ENCODE measurements at regions not wholly inside any gene's neighbourhood (a gene's known extent, or its start where the extent isn't known, plus 50 kb on each side); places are given as distances from the start of the nearest gene placed in this dataset.

DNA sequence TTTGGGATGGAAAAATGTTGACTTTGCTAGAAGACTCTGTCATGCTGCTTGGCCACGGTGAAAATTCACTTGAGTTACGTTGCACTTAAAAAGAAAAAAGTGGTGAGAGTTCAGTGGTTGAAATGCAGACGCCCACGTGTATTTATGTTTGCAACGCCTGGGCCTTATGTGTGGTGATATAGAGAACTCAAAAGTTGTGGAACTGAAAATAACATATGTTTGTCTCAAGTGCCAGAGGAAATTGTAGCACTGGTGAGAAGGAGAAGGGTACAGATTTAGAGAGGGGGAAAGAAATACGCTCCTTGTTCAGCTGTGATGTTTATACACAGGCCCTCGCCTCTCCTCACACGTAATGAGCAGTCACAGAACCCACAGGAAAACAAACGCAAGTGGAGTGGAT, 73.6 kb downstream of the EMX2 start:
- no peaks in the 10 kb centered on the region for H3K4me1 ChIP-seq (ENCODE audit: insufficient read depth, low read length)
- no peak for DNase-seq (ENCODE audit: insufficient read length, low spot score, missing footprints)
- no peak overlapping the region for H3K4me2 ChIP-seq (ENCODE audit: insufficient read depth, low read length)
- no peaks in the 10 kb centered on the region for H3K27me3 ChIP-seq (ENCODE audit: insufficient read depth, low read length)
- H3K79me2 ChIP-seq (ENCODE audit: insufficient read depth, low read length): no peaks in the 10 kb centered on the region
- TF ChIP-seq, protein P1, sequence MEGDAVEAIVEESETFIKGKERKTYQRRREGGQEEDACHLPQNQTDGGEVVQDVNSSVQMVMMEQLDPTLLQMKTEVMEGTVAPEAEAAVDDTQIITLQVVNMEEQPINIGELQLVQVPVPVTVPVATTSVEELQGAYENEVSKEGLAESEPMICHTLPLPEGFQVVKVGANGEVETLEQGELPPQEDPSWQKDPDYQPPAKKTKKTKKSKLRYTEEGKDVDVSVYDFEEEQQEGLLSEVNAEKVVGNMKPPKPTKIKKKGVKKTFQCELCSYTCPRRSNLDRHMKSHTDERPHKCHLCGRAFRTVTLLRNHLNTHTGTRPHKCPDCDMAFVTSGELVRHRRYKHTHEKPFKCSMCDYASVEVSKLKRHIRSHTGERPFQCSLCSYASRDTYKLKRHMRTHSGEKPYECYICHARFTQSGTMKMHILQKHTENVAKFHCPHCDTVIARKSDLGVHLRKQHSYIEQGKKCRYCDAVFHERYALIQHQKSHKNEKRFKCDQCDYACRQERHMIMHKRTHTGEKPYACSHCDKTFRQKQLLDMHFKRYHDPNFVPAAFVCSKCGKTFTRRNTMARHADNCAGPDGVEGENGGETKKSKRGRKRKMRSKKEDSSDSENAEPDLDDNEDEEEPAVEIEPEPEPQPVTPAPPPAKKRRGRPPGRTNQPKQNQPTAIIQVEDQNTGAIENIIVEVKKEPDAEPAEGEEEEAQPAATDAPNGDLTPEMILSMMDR (IDR thresholded peaks at IDR 0.05; ENCODE audit: extremely low read depth, low read depth, low read length): no peak
- H3K9me3 ChIP-seq (ENCODE audit: low read depth, low read length): no peaks in the 10 kb centered on the region
- no peak overlapping the region for H2AFZ ChIP-seq (ENCODE audit: low read length)
- no peaks in the 10 kb centered on the region for H3K36me3 ChIP-seq (ENCODE audit: insufficient read depth, low read length)
- no peak overlapping the region for H3K4me3 ChIP-seq (ENCODE audit: insufficient read depth, low read length)
- no peak overlapping the region for H3K27ac ChIP-seq (ENCODE audit: low read depth, low read length)
- H4K20me1 ChIP-seq (ENCODE audit: insufficient read depth, low read length): no peaks in the 10 kb centered on the region

DNA sequence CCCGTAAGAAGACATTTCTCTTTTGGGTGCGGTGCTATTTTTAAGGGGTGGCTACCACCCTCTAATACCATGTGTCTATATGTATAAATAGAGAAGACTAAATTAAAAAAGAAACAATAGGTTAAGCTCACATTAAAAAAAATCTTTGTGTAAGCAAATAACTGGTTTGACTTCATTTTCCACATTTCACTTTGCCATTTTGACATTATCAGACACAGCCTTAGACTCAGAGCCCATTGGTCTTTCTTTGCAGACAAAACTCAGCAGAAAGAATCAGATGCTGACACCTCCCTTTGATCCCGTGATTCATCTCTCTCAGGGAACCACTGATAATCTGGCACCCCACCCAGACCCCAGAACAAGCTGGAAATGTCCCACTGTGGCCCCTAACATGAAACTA, 74.5 kb downstream of the EMX2 start:
- H3K4me1 ChIP-seq (ENCODE audit: insufficient read depth, low read length): no peaks in the 10 kb centered on the region
- H3K9me3 ChIP-seq (ENCODE audit: low read depth, low read length): no peaks in the 10 kb centered on the region
- H3K36me3 ChIP-seq (ENCODE audit: insufficient read depth, low read length): no peaks in the 10 kb centered on the region
- no peak overlapping the region for H3K4me3 ChIP-seq (ENCODE audit: insufficient read depth, low read length)
- TF ChIP-seq, protein P1 (IDR thresholded peaks at IDR 0.05; ENCODE audit: extremely low read depth, low read depth, low read length): no peak
- no peaks in the 10 kb centered on the region for H3K27me3 ChIP-seq (ENCODE audit: insufficient read depth, low read length)
- H2AFZ ChIP-seq (ENCODE audit: low read length): no peak overlapping the region
- no peaks in the 10 kb centered on the region for H3K79me2 ChIP-seq (ENCODE audit: insufficient read depth, low read length)
- H3K4me2 ChIP-seq (ENCODE audit: insufficient read depth, low read length): no peak overlapping the region
- H3K27ac ChIP-seq (ENCODE audit: low read depth, low read length): no peak overlapping the region
- no peak for DNase-seq (ENCODE audit: insufficient read length, low spot score, missing footprints)
- H4K20me1 ChIP-seq (ENCODE audit: insufficient read depth, low read length): no peaks in the 10 kb centered on the region

DNA sequence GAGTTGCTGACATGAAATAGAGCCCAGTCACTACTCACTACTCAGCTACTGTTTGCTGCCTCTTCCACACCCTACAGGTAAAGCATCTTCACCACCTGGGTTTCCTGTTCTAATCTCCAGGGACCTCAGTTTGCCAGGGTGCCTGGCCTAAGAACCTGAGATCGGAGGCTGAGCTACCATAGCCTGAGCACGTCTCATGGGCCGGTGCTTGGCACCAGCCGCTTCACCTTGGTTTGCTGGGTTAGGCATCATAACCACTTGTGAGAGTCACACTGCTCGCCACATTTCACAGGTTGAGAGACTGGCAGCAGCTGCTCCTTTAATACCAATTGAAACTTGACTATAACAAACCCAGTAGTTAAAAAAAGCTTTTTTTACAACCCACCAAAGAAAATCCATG, 75.1 kb downstream of the EMX2 start:
- H4K20me1 ChIP-seq (ENCODE audit: insufficient read depth, low read length): no peaks in the 10 kb centered on the region
- H2AFZ ChIP-seq (ENCODE audit: low read length): no peak overlapping the region
- no peaks in the 10 kb centered on the region for H3K27me3 ChIP-seq (ENCODE audit: insufficient read depth, low read length)
- TF ChIP-seq, protein P1 (IDR thresholded peaks at IDR 0.05; ENCODE audit: extremely low read depth, low read depth, low read length): no peak
- H3K27ac ChIP-seq (ENCODE audit: low read depth, low read length): no peak overlapping the region
- no peaks in the 10 kb centered on the region for H3K4me1 ChIP-seq (ENCODE audit: insufficient read depth, low read length)
- no peak for DNase-seq (ENCODE audit: insufficient read length, low spot score, missing footprints)
- no peak overlapping the region for H3K4me2 ChIP-seq (ENCODE audit: insufficient read depth, low read length)
- H3K9me3 ChIP-seq (ENCODE audit: low read depth, low read length): no peaks in the 10 kb centered on the region
- H3K4me3 ChIP-seq (ENCODE audit: insufficient read depth, low read length): no peak overlapping the region
- H3K79me2 ChIP-seq (ENCODE audit: insufficient read depth, low read length): no peaks in the 10 kb centered on the region
- no peaks in the 10 kb centered on the region for H3K36me3 ChIP-seq (ENCODE audit: insufficient read depth, low read length)

DNA sequence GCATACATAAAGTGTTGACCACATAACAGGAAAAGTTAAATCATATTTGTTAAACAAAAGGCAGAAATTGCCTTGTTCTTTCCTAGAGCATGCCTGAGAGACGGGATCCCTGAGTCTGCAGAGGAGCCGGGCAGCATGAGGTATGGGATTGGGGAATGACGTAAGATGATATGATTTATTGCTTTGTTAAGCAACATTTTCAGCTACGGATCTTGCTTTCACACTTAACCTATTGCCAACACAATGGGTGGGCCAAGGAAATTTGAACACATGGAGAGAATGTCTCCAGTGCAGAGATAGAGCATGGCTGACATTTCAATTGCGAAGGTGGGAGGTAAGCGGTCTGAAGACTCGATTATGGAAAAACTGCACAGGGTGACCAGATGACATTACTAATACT, 76.7 kb downstream of the EMX2 start:
- no peaks in the 10 kb centered on the region for H4K20me1 ChIP-seq (ENCODE audit: insufficient read depth, low read length)
- H3K4me2 ChIP-seq (ENCODE audit: insufficient read depth, low read length): no peak overlapping the region
- no peaks in the 10 kb centered on the region for H3K79me2 ChIP-seq (ENCODE audit: insufficient read depth, low read length)
- no peaks in the 10 kb centered on the region for H3K9me3 ChIP-seq (ENCODE audit: low read depth, low read length)
- no peaks in the 10 kb centered on the region for H3K4me1 ChIP-seq (ENCODE audit: insufficient read depth, low read length)
- H3K27ac ChIP-seq (ENCODE audit: low read depth, low read length): no peak overlapping the region
- no peak overlapping the region for H3K4me3 ChIP-seq (ENCODE audit: insufficient read depth, low read length)
- TF ChIP-seq, protein P1 (IDR thresholded peaks at IDR 0.05; ENCODE audit: extremely low read depth, low read depth, low read length): no peak
- no peaks in the 10 kb centered on the region for H3K36me3 ChIP-seq (ENCODE audit: insufficient read depth, low read length)
- no peak overlapping the region for H2AFZ ChIP-seq (ENCODE audit: low read length)
- no peak for DNase-seq (ENCODE audit: insufficient read length, low spot score, missing footprints)
- H3K27me3 ChIP-seq (ENCODE audit: insufficient read depth, low read length): no peaks in the 10 kb centered on the region

Measured in osteoblast (primary cell).